HG03039 (cell line): ENCODE measurements at regions not wholly inside any gene's neighbourhood (a gene's known extent, or its start where the extent isn't known, plus 50 kb on each side); places are given as distances from the start of the nearest gene placed in this dataset.
"Not testable (repeated sequence)": the region's sequence is repeated elsewhere in the genome, so short reads cannot be mapped to it uniquely, and the experiment has no call there.

Experiments used
- ATAC-seq: cut with Tn5 transposase; IDR thresholded peaks from one replicate; pipeline ENCODE4 v1.9.1; 2021; ENCODE audit warnings: mild to moderate bottlenecking, moderate library complexity; ENCODE audit not compliant: unreplicated experiment

DNA sequence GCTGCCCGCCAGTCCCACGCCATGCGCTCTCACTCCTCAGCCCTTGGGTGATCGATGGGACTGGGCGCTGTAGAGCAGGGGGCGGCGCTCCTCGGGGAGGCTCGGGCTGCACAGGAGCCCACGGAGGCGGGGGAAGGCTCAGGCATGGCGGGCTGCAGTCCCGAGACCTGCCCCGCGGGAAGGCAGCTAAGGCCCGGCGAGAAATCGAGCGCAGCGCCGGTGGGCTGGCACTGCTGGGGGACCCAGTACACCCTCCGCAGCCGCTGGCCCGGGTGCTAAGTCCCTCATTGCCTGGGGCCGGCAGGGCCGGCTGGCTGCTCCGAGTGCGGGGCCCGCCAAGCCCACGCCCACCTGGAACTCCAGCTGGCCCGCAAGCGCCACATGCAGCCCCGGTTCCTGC lies 102.2 kb upstream of the PDE10A start:
- ATAC-seq, result not testable (repeated sequence)

DNA sequence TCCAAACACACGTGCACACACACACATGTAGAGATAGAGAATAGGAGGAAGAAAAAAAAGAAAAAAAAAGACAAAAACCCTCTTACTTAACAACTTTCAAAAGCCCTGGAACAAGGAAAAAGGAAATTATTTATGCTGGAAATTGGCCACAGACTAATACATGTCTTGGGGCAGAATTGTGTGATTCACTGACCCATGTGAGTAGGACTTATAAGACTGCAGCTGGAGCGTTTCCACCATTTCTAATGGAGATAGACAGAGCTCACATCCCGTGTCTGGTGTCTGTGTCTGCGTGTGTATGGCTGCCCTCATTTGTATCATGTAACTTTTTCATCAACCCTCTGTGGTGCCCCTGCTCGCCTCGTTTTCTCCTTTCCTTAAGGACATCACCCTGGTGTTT lies 99.8 kb upstream of the PDE10A start:
- no peak for ATAC-seq

DNA sequence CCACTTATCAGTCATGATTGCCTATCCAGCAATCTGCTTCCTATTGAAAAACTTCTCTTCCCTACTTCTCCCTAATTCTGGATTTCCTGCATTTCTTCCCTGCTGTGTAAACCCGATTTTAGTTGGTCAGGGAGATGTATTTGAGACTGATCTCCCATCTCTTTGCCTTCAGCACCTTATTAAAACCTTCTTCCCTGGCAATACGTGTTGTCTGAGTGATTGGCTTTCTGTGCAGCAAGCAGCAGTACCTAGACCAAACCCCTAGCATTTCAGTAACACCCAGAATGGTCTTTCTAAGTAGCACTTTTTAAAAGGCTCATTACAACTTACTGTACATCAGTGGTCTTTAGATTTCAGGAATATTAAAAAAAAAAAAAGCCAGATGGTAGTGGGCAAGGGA lies 99.1 kb upstream of the PDE10A start:
- ATAC-seq, result no peak

DNA sequence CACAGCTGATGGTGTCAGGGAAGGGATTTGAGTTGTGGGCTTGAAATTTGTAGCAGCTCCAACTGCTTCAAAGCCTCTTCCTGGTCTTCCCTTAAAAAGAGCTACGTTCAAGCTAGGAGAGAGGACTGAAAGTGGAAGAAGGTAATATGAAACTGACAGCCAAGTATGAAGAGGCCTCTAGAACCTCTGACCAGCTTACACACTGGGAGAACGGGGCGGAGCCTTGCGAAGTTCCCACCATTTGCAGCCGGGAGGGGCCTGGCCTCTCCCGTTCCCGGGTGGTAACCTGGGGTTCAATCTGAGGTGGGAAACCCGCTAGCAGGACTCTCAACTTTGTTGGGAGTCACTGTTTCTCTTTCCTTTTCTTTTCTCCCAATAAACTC lies 97.8 kb upstream of the PDE10A start:
- ATAC-seq, result no peak

DNA sequence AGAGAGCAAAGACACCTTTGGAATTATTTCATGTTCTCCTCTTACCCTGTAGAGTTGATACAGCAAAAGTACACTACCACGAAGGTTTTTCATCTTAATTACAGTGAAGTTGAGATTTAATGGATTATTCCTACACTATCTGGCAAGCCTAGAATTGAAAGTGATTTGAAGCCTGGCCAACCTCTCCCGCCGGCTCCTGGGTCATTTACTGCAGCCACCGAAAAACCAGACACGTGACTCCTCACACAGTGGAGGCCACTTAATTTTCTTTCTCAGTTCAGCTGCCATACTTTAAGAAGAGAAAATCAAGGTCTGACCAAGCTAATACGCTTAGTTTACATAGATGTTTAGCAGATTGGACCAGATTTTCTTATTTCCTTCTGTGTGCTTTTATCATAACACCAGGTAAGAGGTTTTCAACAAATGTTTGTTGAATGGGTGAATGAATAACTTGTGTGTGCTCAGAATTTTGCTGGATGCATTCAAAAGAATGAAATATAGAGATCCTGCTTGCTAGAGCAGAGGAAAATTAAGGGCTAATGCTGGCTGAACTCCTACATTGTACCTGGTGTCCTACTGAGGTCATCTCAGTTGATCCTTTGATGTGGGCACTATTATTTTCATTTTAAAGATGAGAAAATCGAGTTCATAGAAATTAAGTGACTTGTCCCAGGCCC lies 97.2 kb upstream of the PDE10A start:
- no peak for ATAC-seq

DNA sequence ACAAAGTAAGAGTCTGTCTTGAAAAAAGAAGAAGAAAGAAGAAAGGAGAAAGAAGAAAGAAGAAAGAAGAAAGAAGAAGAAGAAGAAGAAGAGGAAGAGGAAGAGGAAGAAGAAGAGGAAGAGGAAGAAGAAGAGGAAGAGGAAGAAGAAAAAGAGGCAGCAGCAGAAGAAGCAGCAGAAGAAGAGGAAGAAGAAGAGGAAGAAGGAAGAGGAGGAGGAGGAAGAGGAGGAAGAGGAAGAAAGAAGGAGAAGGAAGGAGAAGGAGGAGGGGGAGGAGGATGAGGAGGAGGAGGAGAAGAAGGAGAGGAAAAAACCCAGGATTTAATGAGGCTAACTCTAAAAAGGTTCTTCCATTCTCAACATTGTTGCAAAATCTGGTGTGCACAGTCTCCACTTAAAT lies 95.4 kb upstream of the PDE10A start:
- no peak for ATAC-seq

DNA sequence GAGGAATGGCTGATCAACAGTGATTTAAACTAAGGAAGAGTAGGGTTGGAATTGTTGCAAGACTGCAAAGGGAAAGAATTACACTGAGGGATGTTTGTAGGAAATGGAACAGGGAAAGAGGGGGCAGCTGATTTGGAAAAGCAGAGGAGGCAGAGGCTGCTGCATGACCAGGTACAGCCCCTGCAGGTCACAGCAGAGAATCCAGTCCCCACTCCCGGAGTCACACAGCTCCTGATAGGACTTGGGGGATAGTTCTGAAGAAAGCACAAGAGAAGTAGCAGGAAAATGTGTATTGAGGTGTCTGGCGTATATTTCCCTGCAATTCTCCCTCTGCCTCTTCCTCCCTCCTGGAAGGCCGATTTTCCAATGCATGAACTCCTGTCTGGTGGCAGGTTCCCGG lies 92.5 kb upstream of the PDE10A start:
- no peak for ATAC-seq

DNA sequence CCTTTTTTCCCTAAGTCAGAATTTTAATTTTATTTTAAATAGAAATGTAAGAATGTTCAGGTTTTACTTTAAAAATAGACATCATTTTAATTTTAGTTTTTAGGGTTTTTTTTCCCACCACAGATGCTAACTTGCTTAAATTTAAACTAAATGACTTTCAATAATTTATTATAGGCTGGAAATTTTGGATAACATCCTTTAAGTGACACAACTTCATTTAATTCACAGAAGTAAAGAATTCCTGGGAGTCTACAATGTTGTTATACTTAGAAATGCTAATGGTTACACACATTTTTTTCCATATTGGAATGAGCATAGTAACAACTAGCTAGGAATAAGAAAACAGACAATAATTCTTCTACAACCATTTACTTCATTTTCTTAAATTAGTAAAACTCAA lies 90.5 kb upstream of the PDE10A start:
- no peak for ATAC-seq

DNA sequence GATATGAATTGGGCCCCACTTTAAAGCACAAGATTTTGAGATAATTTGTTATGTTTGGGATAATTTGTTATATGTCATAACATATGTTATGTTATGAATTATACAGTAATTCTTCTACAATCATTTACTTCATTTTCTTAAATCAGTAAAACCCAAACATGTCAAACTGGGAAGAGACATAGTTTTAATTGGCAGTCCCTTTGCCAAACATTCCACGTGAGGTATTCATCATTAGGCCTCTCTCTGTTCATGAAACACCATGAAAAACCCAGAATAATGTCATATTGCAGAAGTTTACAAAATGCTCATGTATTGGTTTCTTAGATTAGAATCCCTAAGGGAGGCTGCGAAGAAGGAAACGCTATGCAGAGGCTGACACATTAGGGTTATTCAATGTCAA lies 89.4 kb upstream of the PDE10A start:
- ATAC-seq, result no peak

DNA sequence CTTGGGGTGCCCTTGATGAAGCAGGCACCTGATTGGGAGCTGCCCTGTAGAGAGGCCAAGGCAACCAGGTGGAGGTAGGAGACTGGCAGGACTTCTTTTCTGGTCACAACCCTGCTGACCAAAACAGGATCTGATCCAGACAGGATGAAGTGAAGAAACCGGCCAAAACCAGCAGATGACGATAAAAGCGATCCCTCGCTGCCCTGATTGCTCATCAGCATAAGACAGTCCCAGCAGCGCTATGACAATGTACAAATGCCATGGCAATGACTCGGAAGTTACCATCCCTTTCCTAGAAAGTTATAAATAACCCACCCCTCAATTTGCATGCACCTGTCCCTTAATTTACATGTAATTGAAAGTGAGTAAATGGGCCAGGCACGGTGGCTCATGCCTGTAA lies 88.4 kb upstream of the PDE10A start:
- no peak for ATAC-seq

DNA sequence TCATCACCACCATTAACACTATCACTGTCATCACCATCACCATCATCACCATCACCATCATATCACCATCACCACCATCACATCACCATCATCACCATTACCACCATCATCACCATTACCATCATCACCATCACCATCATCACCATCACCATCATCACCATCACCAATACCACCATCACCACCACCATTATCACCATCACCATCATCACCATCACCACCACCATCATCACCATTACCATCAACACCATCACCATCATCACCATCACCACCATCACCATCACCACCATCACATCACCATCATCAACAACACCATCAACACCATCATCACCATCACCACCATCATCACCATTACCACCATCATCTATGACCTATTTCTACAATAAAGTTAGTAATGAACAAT lies 86.1 kb upstream of the PDE10A start:
- ATAC-seq, result no peak

DNA sequence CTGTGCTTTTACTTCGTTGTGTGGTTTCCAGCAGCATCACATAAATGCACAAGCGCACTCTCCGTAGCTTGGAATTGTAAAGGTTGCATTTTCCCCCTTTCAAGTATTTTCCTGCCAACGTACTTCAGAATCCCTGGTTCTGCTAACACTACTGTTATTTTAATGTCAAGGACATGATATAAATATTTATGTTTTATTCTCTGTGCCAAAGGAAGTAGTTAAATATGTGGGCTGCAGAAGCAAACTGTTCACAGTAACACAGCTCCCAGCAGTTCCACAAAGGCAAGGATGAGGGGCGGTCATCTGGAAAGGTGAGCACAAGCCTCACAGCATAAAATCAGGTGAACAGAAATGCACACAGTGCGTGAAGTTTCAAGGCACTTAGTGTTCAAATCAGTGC lies 85.3 kb upstream of the PDE10A start:
- ATAC-seq, result no peak

DNA sequence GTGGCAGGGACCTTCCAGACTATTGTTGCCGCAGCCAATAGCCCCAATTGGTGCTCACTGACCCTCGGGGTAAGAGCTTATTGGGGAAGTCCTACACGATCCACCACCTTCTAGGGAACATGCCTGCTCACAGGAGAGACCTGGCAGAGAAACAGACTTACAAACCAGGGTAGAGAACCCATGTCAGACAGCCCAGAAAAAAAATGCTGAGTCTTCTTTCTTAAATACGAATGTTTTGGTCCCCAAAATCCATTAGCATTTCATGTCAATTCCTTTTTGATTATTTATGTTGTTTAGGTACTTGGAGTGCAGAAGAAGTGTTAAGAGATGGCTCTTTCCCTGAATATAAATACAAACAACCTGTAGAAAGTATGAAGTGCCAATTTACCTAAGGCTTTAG lies 84.9 kb upstream of the PDE10A start:
- no peak for ATAC-seq

DNA sequence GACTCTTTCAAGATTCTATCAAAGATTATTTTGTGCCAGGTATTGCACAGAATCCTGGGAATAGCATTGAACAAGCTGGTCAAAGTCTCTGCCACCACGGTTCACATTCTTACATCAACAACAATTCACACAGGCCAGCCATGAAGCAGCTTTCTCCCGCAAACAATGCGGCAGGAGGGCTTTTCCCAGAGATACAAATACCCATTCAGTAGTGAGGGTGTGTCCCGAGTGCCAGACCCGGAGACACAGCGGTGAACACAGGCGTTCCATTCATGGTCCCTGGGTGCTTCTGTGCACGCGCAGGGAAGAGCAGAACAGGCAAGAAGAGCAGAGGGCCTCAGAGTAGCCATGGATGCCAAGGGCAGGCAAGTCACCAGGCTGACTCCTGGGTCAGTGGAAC lies 83.3 kb upstream of the PDE10A start:
- ATAC-seq, result no peak

DNA sequence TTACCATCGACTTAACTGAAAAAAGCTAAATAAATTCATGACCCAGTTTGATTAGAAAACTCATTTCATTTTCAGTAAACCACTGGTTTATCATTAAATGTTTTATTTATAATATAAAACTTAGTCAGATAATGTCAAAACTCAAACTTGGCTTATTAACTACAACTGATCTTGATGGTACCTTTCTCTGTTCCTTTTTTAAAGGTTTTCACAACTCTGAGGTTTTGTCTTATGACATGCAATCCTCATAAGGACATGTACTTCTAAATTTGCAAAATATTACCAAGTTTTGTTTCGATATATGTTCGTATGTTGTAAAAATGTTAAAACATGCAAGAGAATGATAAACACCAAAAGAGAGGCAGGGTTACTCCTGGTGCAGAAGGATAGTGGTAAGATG lies 82.5 kb upstream of the PDE10A start:
- no peak for ATAC-seq

DNA sequence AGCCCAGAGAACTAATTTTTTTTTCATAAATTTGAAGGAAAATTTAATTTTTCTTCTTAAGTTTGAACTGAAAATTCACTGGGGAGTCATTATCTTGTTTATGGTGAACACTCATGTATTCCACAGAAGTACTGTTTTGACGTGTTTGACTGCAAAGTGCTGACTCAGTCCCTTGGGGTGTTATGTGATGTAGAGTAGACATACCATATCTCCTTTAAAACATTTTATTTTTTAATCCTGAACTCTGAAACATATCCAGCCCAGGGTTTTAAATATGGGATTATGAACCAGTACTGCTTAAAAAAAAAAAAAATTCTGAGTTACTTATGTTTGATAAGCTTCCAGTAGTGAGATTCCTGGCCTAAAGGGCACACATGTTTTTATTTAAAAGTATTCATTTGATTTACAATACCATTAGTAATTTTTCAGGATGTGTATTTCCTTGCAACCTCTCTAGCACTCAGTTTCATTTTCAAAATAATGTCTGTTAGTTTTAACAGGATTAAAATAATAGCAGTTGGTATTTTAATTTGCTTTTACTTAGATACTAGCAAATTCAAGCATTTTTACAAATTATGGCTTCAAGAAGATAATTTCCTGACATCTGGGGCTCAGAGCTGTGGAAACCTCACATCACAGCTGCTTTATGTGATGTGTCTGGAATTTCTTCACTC lies 81.7 kb upstream of the PDE10A start:
- ATAC-seq, result no peak

DNA sequence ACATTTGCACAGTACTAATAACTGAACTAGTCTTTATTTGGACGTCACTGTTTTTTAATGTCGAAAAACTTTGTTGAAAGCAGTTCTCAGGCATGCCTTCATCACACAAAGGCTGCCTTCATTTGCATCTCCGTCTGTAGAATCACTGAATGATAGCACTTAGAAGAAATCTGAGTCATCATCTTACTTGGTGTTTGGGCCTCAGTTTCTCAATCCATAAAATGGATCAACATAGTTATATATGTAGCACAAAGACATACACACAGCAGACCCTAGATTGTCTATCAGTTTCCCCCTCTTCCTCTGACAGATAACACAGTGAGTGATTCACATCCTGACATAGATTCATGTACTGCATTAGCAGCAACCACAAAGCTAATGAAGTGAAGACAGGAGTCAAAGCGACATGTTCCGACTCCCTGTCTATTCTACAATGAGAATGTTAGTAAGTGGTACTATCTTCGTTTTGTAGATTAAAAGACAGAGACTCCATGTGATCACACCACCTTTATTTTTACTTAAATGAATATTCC lies 80.4 kb upstream of the PDE10A start:
- no peak for ATAC-seq

DNA sequence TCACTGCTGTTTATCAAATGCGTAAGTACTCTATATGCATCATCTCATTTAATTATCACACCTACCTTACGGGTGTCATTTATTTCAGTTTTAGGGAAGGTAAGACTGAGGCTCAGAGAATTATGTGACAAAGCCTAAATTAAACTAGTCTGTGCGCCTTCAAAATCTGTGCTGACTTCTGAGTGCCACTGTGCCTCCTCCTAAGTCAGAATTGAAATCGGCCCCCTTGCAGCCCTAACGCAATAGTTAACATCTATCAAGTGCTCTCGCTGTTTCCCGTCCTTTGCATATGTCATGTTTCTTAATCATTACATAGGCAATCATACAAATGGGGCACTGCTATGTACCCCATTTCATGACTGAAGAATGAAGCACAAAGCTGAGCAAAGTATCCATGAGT lies 79.0 kb upstream of the PDE10A start:
- no peak for ATAC-seq

DNA sequence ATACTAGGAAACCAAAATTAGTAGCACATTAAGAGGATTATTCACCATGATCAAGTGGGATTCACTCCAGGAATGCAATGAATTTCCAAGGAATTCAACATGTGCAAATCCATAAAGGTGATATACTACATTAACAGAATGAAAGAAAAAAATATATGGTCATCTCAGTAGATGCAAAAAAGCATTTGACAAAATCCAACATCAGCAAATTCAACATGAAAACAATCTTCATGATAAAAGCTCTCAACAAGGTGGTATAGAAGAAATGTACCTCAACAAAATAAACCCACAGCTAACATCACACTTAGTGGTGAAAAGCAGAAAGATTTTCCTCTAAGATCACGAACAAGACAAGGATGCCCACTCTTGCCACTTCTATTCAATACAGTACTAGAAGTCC lies 74.4 kb upstream of the PDE10A start:
- no peak for ATAC-seq

DNA sequence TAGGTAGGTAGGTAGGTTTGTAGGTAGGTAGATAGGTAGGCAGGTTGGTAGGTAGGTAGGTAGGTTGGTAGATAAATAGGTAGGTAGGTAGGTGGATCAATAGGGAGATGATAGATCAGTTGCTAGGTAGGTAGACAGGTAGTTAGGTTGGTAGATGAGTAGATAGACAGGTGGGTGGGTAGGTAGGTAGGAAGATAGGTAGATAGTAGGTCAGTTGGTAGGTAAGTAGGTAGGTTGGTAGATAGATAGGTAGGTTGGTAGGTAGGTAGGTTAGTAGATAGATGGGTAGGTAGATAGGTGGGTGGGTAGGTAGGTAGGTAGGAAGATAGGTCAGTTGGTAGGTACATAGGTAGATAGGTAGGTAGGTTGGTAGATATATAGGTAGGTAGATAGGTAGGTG lies 72.0 kb upstream of the PDE10A start:
- no peak for ATAC-seq

DNA sequence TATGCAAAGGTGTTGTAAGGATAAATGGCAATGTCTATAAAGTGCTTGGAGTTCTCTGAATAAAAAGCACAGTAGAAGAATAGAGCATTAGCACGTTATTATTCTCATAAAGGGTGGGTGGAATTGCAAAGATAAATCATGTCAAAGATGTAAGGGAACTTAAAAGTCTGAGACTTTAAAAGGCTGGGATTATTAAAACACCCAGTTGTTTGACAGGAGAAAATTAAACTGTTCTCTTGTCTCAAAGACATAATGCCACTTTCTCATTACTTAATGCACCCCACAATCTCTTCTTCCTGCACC lies 70.4 kb upstream of the PDE10A start:
- no peak for ATAC-seq

DNA sequence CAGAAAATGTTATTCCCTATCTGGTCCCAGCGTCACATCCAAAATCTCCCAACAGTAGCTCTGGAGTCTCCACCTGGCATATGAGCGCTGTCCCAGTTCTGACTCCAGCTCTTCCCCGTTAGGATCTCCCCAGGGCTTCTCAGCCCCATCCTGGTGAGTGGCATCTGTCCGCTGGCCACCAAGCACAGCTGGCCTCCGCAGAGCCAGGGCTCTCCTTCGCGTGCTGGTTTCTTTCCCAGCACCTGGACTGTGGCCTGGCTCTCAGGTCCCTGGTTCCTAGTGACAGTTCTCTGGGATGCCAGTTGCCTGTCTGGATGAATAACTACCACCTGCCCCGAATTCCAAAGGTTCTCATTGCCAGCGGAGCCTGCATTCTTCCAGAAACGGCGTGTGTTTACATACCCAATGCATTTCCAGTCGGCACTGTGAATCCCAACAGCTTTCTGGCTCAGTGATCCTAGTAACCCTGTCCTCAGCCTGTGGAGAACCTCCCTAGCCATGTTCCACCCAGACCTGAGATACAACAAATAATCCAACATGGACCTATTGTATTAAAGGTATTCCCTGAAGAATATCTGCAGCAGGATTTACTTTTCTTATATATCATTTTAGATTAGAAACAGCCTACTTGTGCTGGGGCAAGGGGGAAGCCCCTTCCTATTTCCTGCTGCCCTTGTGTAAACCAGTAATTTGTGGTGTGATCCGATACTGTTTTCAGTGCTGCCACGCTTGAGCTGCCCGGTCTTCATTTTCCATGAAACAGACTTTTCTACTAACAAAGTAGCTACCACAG lies 69.9 kb upstream of the PDE10A start:
- ATAC-seq, result no peak
